Glutamatergic neuron (in vitro differentiated cells): ENCODE measurements at regions not wholly inside any gene's neighbourhood (a gene's known extent, or its start where the extent isn't known, plus 50 kb on each side); places are given as distances from the start of the nearest gene placed in this dataset.

Experiments used
- DNase-seq: peaks from one replicate; pipeline ENCODE4 v3.0.0; 2022
- H3K27ac Mint-ChIP-seq: one replicate; pipeline ENCODE4 v1.8.0; 2020; ENCODE audit warnings: mild to moderate bottlenecking, mixed read lengths, inconsistent platforms; ENCODE audit not compliant: unreplicated experiment
- H3K27me3 Mint-ChIP-seq: one replicate; pipeline ENCODE4 v1.8.0; 2020; ENCODE audit warnings: mild to moderate bottlenecking, moderate library complexity, mixed read lengths, inconsistent platforms; ENCODE audit not compliant: unreplicated experiment
- H3K36me3 Mint-ChIP-seq: one replicate; pipeline ENCODE4 v1.8.0; 2020; ENCODE audit warnings: mild to moderate bottlenecking, mixed read lengths, inconsistent platforms; ENCODE audit not compliant: unreplicated experiment
- H3K4me1 Mint-ChIP-seq: one replicate; pipeline ENCODE4 v1.8.0; 2020; ENCODE audit warnings: mild to moderate bottlenecking, low read depth, mixed read lengths, inconsistent platforms; ENCODE audit not compliant: unreplicated experiment
- H3K4me3 Mint-ChIP-seq: one replicate; pipeline ENCODE4 v1.8.0; 2020; ENCODE audit warnings: mild to moderate bottlenecking, mixed read lengths, inconsistent platforms; ENCODE audit not compliant: unreplicated experiment
- H3K9me3 Mint-ChIP-seq: one replicate; pipeline ENCODE4 v1.8.0; 2020; ENCODE audit warnings: mild to moderate bottlenecking, moderate library complexity, mixed read lengths, inconsistent platforms; ENCODE audit not compliant: unreplicated experiment
- CTCF ChIP-seq: fragments of 200-600 bp; sonication (generic); IDR thresholded peaks from one replicate; pipeline ENCODE4 v1.5.0; 2021; ENCODE audit not compliant: partially characterized antibody, unreplicated experiment

DNA sequence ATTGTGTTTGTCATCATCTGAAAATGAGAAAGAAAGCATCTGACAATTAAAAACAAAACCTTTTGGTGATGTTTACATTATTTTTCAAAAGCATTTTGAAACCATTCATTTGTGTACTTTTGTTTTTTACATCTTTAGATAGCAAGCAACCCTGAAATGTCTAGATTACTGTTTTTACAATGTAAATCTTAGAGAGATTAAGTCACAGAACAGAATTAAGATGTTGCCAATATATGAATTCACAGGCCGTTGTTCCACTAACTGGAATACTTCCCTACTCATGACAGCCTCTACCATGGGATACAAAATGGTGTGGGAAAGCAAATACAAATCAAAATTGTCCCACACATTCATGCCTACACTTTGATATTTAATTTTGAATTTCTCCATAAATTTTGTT, 480.0 kb upstream of the ZEB2 start:
- no peak overlapping the region for H3K27ac Mint-ChIP-seq
- H3K9me3 Mint-ChIP-seq, result no peaks in the 10 kb centered on the region
- no peaks in the 10 kb centered on the region for H3K4me1 Mint-ChIP-seq
- DNase-seq, result no peak
- H3K27me3 Mint-ChIP-seq, result peaks cover 2% of the 10 kb centered on the region
- no peaks in the 10 kb centered on the region for H3K36me3 Mint-ChIP-seq
- no peak overlapping the region for H3K4me3 Mint-ChIP-seq
- no peak for TF ChIP-seq CTCF

GRCh38 chr2:144999071-144999875, 479.4 kb upstream of the ZEB2 start:
- H3K36me3 Mint-ChIP-seq, result no peaks in the 10 kb centered on the region
- H3K27ac Mint-ChIP-seq, result no peak overlapping the region
- H3K9me3 Mint-ChIP-seq, result no peaks in the 10 kb centered on the region
- no peak for DNase-seq
- no peak overlapping the region for H3K4me3 Mint-ChIP-seq
- TF ChIP-seq CTCF, result no peak
- H3K4me1 Mint-ChIP-seq, result no peaks in the 10 kb centered on the region
- peaks cover 2% of the 10 kb centered on the region for H3K27me3 Mint-ChIP-seq

DNA sequence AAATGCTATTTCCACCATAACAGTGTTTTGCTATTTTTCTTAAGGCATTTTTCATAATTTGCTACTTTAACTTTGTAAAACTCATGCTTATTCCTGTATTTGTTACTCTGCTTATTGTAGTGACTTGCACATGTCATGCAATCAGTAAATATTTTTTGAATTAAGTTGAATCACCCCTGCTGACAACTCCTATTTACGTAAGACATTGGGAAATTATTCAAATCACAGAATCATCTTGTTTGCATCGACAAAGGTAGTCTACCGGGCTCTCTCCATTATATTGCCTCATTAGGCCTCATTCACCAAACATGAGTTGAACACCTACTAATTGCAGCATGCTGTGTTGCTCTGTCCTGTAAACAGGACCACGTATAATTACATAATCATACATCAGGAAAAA, 478.5 kb upstream of the ZEB2 start:
- Mint-ChIP-seq H3K36me3 (no peaks in the 10 kb centered on the region), H3K27ac (no peak overlapping the region), H3K9me3 (no peaks in the 10 kb centered on the region), H3K4me3 (no peak overlapping the region), H3K27me3 (peaks cover 2% of the 10 kb centered on the region), H3K4me1 (no peaks in the 10 kb centered on the region)
- TF ChIP-seq CTCF, result no peak
- no peak for DNase-seq

- TF ChIP-seq CTCF, result no peak
- H3K36me3 Mint-ChIP-seq, result no peaks in the 10 kb centered on the region
- no peaks in the 10 kb centered on the region for H3K9me3 Mint-ChIP-seq
- H3K27ac Mint-ChIP-seq, result no peak overlapping the region
- H3K4me1 Mint-ChIP-seq, result no peaks in the 10 kb centered on the region
- peaks cover 2% of the 10 kb centered on the region for H3K27me3 Mint-ChIP-seq
- DNase-seq, result no peak
- no peak overlapping the region for H3K4me3 Mint-ChIP-seq
Observed at GRCh38 chr2:144996225-144996795, 476.4 kb upstream of the ZEB2 start.

- H3K27ac Mint-ChIP-seq, result no peak overlapping the region
- DNase-seq, result no peak
- H3K9me3 Mint-ChIP-seq, result no peaks in the 10 kb centered on the region
- no peak overlapping the region for H3K4me3 Mint-ChIP-seq
- H3K27me3 Mint-ChIP-seq, result no peaks in the 10 kb centered on the region
- TF ChIP-seq CTCF, result no peak
- H3K4me1 Mint-ChIP-seq, result no peaks in the 10 kb centered on the region
- no peaks in the 10 kb centered on the region for H3K36me3 Mint-ChIP-seq
Observed at GRCh38 chr2:144995482-144995881, 475.6 kb upstream of the ZEB2 start.
